Astrocyte (in vitro differentiated cells and primary cell): ENCODE measurements at regions not wholly inside any gene's neighbourhood (a gene's known extent, or its start where the extent isn't known, plus 50 kb on each side); places are given as distances from the start of the nearest gene placed in this dataset.

ENCODE experiments used
- DNase-seq: peaks from one replicate; pipeline ENCODE4 v3.0.0-alpha.2; 2010; ENCODE audit warnings: low read depth
- FAIRE-seq: peaks from 2 replicates; lab custom pipeline; 2011; peaks lifted over from hg19 to GRCh38; lab: Jason Lieb, UNC
- H2AFZ ChIP-seq: 2 replicates; pipeline ENCODE4 v1.6.0; 2012; ENCODE audit warnings: low read depth, low read length, inconsistent platforms
- H3K27ac ChIP-seq: 2 replicates; pipeline ENCODE4 v1.5.1; 2011; ENCODE audit warnings: low read depth, low read length, inconsistent platforms
- H3K27me3 ChIP-seq: 2 replicates; pipeline ENCODE4 v1.6.0; 2011; ENCODE audit warnings: low read length, inconsistent platforms; ENCODE audit not compliant: insufficient read depth
- H3K36me3 ChIP-seq: 2 replicates; pipeline ENCODE4 v1.5.1; 2011; ENCODE audit warnings: low read length, inconsistent platforms; ENCODE audit not compliant: insufficient read depth
- H3K4me1 ChIP-seq: 2 replicates; pipeline ENCODE4 v1.5.1; 2011; ENCODE audit warnings: low read length, inconsistent platforms; ENCODE audit not compliant: insufficient read depth
- H3K4me2 ChIP-seq: 2 replicates; pipeline ENCODE4 v1.6.0; 2012; ENCODE audit warnings: low read length, inconsistent platforms
- H3K4me3 ChIP-seq: 2 replicates; pipeline ENCODE4 v1.5.1; 2011; ENCODE audit warnings: low read depth, mild to moderate bottlenecking, low read length, inconsistent platforms; ENCODE audit not compliant: insufficient read depth
- H3K79me2 ChIP-seq: 2 replicates; pipeline ENCODE4 v1.6.0; 2012; ENCODE audit warnings: mild to moderate bottlenecking, low read length, inconsistent platforms; ENCODE audit not compliant: insufficient read depth
- H3K9ac ChIP-seq: 2 replicates; pipeline ENCODE4 v1.6.0; 2012; ENCODE audit warnings: mild to moderate bottlenecking, low read length, inconsistent platforms
- H3K9me3 ChIP-seq: 2 replicates; pipeline ENCODE4 v1.5.1; 2012; ENCODE audit warnings: low read depth, mild to moderate bottlenecking, low read length, inconsistent platforms; ENCODE audit not compliant: insufficient read depth
- H4K20me1 ChIP-seq: 2 replicates; pipeline ENCODE4 v1.6.0; 2012; ENCODE audit warnings: low read length, inconsistent platforms; ENCODE audit not compliant: insufficient read depth
- H3K27ac Mint-ChIP-seq: one replicate; pipeline ENCODE4 v1.8.0; 2021; ENCODE audit warnings: mild to moderate bottlenecking, mixed read lengths; ENCODE audit not compliant: unreplicated experiment
- H3K27me3 Mint-ChIP-seq: one replicate; pipeline ENCODE4 v1.8.0; 2021; ENCODE audit warnings: low read depth, mixed read lengths; ENCODE audit not compliant: unreplicated experiment
- H3K36me3 Mint-ChIP-seq: one replicate; pipeline ENCODE4 v1.8.0; 2021; ENCODE audit warnings: low read depth, mixed read lengths; ENCODE audit not compliant: unreplicated experiment
- H3K4me1 Mint-ChIP-seq: one replicate; pipeline ENCODE4 v1.8.0; 2021; ENCODE audit warnings: low read depth, mixed read lengths; ENCODE audit not compliant: unreplicated experiment
- H3K4me3 Mint-ChIP-seq: one replicate; pipeline ENCODE4 v1.8.0; 2021; ENCODE audit warnings: mild to moderate bottlenecking, moderate library complexity, mixed read lengths; ENCODE audit not compliant: unreplicated experiment
- H3K9me3 Mint-ChIP-seq: one replicate; pipeline ENCODE4 v1.8.0; 2021; ENCODE audit warnings: mild to moderate bottlenecking, mixed read lengths; ENCODE audit not compliant: unreplicated experiment
- CTCF ChIP-seq: IDR thresholded peaks from 2 replicates; pipeline ENCODE4 v1.5.1; 2011; ENCODE audit warnings: low read depth, mild to moderate bottlenecking, inconsistent platforms, low read length, moderate library complexity; ENCODE audit not compliant: insufficient read depth
- EZH2 ChIP-seq: IDR thresholded peaks from 2 replicates; pipeline ENCODE4 v1.6.1; 2012; ENCODE audit warnings: mild to moderate bottlenecking, low read length, inconsistent platforms; ENCODE audit not compliant: insufficient read depth

DNA sequence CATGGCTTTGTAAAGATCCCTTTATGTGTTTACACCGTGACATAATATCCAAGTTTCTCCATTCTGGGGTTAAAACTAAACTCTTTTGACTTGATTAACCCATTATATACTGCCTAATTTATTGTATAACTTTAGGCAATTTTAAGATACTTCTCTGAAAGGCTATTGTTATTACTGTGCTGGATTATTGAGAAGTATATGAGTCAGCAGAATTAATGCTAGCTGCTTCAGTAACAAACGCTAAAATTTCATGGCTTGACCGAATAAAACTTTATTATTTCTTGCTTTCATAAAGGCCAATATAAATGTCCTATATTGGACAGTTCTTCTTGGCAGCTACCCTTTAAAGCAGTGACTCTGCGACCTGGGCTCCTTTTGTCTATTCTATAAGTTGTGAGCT, 853.9 kb downstream of the SORCS3 start:
- no peak for TF ChIP-seq EZH2
- TF ChIP-seq CTCF, result no peak
- Histone ChIP-seq H3K9me3 (no peaks in the 10 kb centered on the region), H3K27me3 (no peaks in the 10 kb centered on the region), H3K27ac (no peak overlapping the region), H3K79me2 (no peaks in the 10 kb centered on the region), H3K4me2 (no peak overlapping the region), H3K9ac (no peak overlapping the region), H4K20me1 (no peaks in the 10 kb centered on the region), H3K4me1 (no peaks in the 10 kb centered on the region), H2AFZ (no peak overlapping the region), H3K36me3 (no peaks in the 10 kb centered on the region), H3K4me3 (no peak overlapping the region)
- no peaks in the 10 kb centered on the region for H3K36me3 Mint-ChIP-seq
- FAIRE-seq (no peak), DNase-seq (no peak)
- no peak overlapping the region for H3K27ac Mint-ChIP-seq
- H3K9me3 Mint-ChIP-seq, result no peaks in the 10 kb centered on the region
- H3K4me3 Mint-ChIP-seq, result no peak overlapping the region
- no peaks in the 10 kb centered on the region for H3K4me1 Mint-ChIP-seq
- H3K27me3 Mint-ChIP-seq, result no peaks in the 10 kb centered on the region

- Histone ChIP-seq H4K20me1 (no peaks in the 10 kb centered on the region), H3K4me2 (no peak overlapping the region), H3K4me1 (no peaks in the 10 kb centered on the region), H3K27ac (no peak overlapping the region), H3K27me3 (no peaks in the 10 kb centered on the region), H3K9me3 (no peaks in the 10 kb centered on the region), H2AFZ (no peak overlapping the region), H3K36me3 (no peaks in the 10 kb centered on the region), H3K79me2 (no peaks in the 10 kb centered on the region), H3K4me3 (no peak overlapping the region), H3K9ac (no peak overlapping the region)
- no peaks in the 10 kb centered on the region for H3K36me3 Mint-ChIP-seq
- H3K4me3 Mint-ChIP-seq, result no peak overlapping the region
- no peaks in the 10 kb centered on the region for H3K27me3 Mint-ChIP-seq
- FAIRE-seq (no peak), DNase-seq (no peak)
- no peak for TF ChIP-seq CTCF
- no peak for TF ChIP-seq EZH2
- H3K9me3 Mint-ChIP-seq, result no peaks in the 10 kb centered on the region
- H3K4me1 Mint-ChIP-seq, result no peaks in the 10 kb centered on the region
- H3K27ac Mint-ChIP-seq, result no peak overlapping the region
Measured at GRCh38 chr10:105494303-105494702, 853.2 kb downstream of the SORCS3 start.

DNA sequence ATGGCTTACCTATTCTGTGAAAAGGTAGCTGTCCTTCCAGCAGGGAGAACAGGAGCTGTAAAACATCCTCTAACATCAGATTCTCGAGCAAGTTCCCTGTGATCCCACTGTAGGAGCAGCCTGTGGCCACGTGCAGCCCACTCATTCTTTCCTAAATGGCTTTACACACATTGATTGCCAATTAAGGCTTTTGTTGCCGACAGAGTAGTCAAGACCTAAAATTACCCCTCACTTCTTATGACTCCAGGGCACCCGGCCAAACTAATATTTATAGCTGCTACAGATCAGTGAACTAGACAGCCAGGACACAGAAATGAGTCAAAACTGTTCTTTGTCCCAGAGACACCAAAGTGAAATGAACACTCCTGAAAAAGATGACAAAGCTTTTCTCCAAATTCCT, 832.1 kb downstream of the SORCS3 start:
- Mint-ChIP-seq H3K36me3 (no peaks in the 10 kb centered on the region), H3K9me3 (peaks cover 2% of the 10 kb centered on the region), H3K27me3 (no peaks in the 10 kb centered on the region), H3K4me1 (no peaks in the 10 kb centered on the region), H3K27ac (no peak overlapping the region), H3K4me3 (no peak overlapping the region)
- TF ChIP-seq CTCF, result no peak
- TF ChIP-seq EZH2, result no peak
- Histone ChIP-seq H3K27me3 (no peaks in the 10 kb centered on the region), H3K79me2 (no peaks in the 10 kb centered on the region), H3K4me3 (no peak overlapping the region), H3K27ac (no peak overlapping the region), H4K20me1 (no peaks in the 10 kb centered on the region), H2AFZ (no peak overlapping the region), H3K9me3 (no peaks in the 10 kb centered on the region), H3K4me1 (no peaks in the 10 kb centered on the region), H3K36me3 (no peaks in the 10 kb centered on the region), H3K4me2 (no peak overlapping the region), H3K9ac (no peak overlapping the region)
- FAIRE-seq (no peak), DNase-seq (no peak)
